ENCODE measurements at regions not wholly inside any gene's neighbourhood (a gene's known extent, or its start where the extent isn't known, plus 50 kb on each side); places are given as distances from the start of the nearest gene placed in this dataset.

DNA sequence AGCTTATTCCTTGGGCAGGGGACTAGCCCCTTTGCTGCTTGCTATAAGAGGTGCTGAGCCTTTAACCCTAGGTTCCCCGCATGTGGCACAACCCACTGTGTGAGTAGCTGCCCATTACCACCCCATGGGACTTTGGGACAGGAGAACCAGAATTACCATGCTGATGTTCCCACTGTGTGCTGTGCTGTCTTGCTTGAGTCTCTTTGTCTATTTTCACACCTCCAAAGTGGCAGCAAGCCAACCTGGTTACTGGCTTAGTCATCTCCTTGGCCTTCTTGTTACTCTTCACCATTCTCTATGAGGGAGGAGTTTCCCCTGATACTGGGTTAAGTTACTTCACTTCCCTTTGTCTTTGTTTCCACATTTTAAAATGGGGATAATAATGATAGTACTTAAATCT lies 73.4 kb upstream of the ETV6 start:
- TF ChIP-seq NR2F2 (IDR thresholded peaks at IDR 0.05), result no peak
- TF ChIP-seq, protein P1, sequence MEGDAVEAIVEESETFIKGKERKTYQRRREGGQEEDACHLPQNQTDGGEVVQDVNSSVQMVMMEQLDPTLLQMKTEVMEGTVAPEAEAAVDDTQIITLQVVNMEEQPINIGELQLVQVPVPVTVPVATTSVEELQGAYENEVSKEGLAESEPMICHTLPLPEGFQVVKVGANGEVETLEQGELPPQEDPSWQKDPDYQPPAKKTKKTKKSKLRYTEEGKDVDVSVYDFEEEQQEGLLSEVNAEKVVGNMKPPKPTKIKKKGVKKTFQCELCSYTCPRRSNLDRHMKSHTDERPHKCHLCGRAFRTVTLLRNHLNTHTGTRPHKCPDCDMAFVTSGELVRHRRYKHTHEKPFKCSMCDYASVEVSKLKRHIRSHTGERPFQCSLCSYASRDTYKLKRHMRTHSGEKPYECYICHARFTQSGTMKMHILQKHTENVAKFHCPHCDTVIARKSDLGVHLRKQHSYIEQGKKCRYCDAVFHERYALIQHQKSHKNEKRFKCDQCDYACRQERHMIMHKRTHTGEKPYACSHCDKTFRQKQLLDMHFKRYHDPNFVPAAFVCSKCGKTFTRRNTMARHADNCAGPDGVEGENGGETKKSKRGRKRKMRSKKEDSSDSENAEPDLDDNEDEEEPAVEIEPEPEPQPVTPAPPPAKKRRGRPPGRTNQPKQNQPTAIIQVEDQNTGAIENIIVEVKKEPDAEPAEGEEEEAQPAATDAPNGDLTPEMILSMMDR (IDR thresholded peaks at IDR 0.05; ENCODE audit: low read depth, low read length, missing input control), result no peak
- TF ChIP-seq, protein P2, sequence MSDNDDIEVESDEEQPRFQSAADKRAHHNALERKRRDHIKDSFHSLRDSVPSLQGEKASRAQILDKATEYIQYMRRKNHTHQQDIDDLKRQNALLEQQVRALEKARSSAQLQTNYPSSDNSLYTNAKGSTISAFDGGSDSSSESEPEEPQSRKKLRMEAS (IDR thresholded peaks at IDR 0.05), result no peak
